Endothelial cell (in vitro differentiated cells): ENCODE measurements at regions not wholly inside any gene's neighbourhood (a gene's known extent, or its start where the extent isn't known, plus 50 kb on each side); places are given as distances from the start of the nearest gene placed in this dataset.

ENCODE experiments used
- DNase-seq: peaks from one replicate; pipeline ENCODE4 v3.0.0; 2021; ENCODE audit warnings: low spot score
- H3K27ac Mint-ChIP-seq: one replicate; pipeline ENCODE4 v1.8.0; 2021; ENCODE audit warnings: mixed read lengths, inconsistent platforms; ENCODE audit not compliant: unreplicated experiment
- H3K27me3 Mint-ChIP-seq: one replicate; pipeline ENCODE4 v1.8.0; 2021; ENCODE audit warnings: mild to moderate bottlenecking, moderate library complexity, mixed read lengths, inconsistent platforms; ENCODE audit not compliant: unreplicated experiment
- H3K36me3 Mint-ChIP-seq: one replicate; pipeline ENCODE4 v1.8.0; 2021; ENCODE audit warnings: mild to moderate bottlenecking, low read depth, mixed read lengths, inconsistent platforms; ENCODE audit not compliant: unreplicated experiment
- H3K4me1 Mint-ChIP-seq: one replicate; pipeline ENCODE4 v1.8.0; 2021; ENCODE audit warnings: mild to moderate bottlenecking, mixed read lengths, inconsistent platforms; ENCODE audit not compliant: unreplicated experiment
- H3K4me3 Mint-ChIP-seq: one replicate; pipeline ENCODE4 v1.8.0; 2021; ENCODE audit warnings: mild to moderate bottlenecking, mixed read lengths, inconsistent platforms; ENCODE audit not compliant: unreplicated experiment
- H3K9me3 Mint-ChIP-seq: one replicate; pipeline ENCODE4 v1.8.0; 2021; ENCODE audit warnings: mixed read lengths, inconsistent platforms; ENCODE audit not compliant: unreplicated experiment
- CTCF ChIP-seq: fragments of 200-600 bp; sonication (generic); IDR thresholded peaks from one replicate; pipeline ENCODE4 v1.5.0; 2021; ENCODE audit warnings: antibody characterized with exemption; ENCODE audit not compliant: unreplicated experiment

DNA sequence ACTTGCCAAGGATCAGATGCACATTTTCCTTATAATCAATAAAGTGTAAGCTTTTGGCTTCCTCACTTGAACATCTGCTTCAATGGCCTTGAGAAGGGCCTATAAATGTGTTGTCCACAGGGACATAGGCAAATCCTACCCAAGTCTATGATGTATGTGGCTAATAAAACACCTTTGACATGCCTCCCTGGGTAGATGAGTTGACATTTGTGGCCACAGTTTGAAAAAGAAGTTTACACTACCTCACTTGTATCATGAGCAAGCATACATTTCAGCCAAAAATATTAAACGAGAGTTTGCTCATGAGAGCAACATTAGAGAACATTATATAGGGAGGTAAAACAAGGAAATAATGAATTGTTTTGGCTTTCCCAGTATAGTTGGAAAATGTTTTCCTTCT, 1067.7 kb downstream of the C4orf33 start:
- H3K27me3 Mint-ChIP-seq: no peaks in the 10 kb centered on the region
- H3K27ac Mint-ChIP-seq: no peak overlapping the region
- H3K9me3 Mint-ChIP-seq: no peaks in the 10 kb centered on the region
- no peak for TF ChIP-seq CTCF
- no peaks in the 10 kb centered on the region for H3K36me3 Mint-ChIP-seq
- DNase-seq: no peak
- no peaks in the 10 kb centered on the region for H3K4me1 Mint-ChIP-seq
- no peak overlapping the region for H3K4me3 Mint-ChIP-seq

DNA sequence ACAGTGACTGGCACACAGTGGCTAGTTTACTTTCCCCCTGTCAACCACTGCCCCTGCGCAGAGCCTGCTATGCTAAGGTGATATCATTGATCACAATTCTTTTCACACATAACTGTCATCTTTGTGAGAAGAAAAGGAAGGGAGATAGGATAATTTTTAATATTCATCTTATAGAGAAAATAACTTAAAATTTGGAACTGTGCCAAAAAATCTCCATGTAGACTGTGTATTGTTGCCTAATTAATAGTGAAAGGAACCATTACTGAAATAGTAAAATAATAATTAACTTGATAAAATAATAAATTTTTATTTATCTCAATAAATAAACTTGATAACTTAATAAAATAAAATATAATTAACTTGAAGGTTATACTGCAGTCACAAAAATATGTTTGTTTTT, 1069.4 kb downstream of the C4orf33 start:
- no peak for TF ChIP-seq CTCF
- no peaks in the 10 kb centered on the region for H3K27me3 Mint-ChIP-seq
- no peaks in the 10 kb centered on the region for H3K36me3 Mint-ChIP-seq

GRCh38 chr4:130172156-130172555, 1076.2 kb downstream of the C4orf33 start:
- no peak overlapping the region for H3K4me3 Mint-ChIP-seq
- no peaks in the 10 kb centered on the region for H3K27me3 Mint-ChIP-seq
- DNase-seq: no peak
- no peak for TF ChIP-seq CTCF
- no peaks in the 10 kb centered on the region for H3K9me3 Mint-ChIP-seq
- no peaks in the 10 kb centered on the region for H3K4me1 Mint-ChIP-seq
- H3K27ac Mint-ChIP-seq: no peak overlapping the region
- H3K36me3 Mint-ChIP-seq: no peaks in the 10 kb centered on the region

More for the DNA sequence above, 1069.4 kb downstream of the C4orf33 start:
- Mint-ChIP-seq H3K4me1 (no peaks in the 10 kb centered on the region), H3K4me3 (no peak overlapping the region), H3K27ac (no peak overlapping the region), H3K9me3 (no peaks in the 10 kb centered on the region)
- DNase-seq: no peak

DNA sequence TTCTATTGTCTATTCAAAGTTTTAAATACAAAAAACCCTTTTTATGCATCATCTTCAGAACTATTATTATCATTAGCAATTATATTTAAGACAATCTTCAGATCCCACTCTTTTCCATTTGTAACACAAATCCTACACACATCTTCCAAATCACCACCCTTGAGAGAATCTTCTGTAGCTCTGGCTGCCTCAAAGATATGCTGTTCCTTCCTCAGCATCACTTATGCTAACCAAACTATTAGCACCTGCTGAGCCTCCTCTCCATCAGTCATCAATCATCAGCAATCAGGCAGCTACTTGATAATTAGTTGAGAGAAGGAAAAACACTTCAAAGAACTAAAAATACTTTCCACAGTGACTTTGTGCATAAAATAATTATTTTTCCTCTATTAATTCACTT, 1082.2 kb downstream of the C4orf33 start:
- Mint-ChIP-seq H3K4me3 (no peak overlapping the region), H3K27me3 (no peaks in the 10 kb centered on the region), H3K4me1 (no peaks in the 10 kb centered on the region), H3K9me3 (no peaks in the 10 kb centered on the region), H3K36me3 (no peaks in the 10 kb centered on the region), H3K27ac (no peak overlapping the region)
- TF ChIP-seq CTCF: no peak
- no peak for DNase-seq

DNA sequence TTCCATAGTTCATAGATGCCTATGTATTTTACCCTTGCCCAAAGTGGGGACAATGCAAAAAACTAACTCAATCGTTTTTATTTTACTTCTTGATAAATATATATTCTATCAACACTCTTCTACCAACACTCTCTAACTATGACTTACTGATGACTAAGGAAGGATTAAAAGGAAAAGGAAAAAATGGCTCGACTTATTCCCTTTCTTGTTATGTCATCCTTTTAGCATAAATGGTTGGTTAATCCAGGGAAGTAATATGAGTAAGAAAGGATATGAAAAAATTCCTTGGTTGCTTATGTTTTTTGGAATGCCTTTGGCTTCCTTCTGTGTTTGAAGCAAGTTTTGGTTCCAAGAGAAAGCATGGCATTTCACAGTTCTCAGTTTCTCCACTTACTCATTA, 1087.1 kb downstream of the C4orf33 start:
- no peaks in the 10 kb centered on the region for H3K36me3 Mint-ChIP-seq
- no peak for TF ChIP-seq CTCF
- H3K9me3 Mint-ChIP-seq: no peaks in the 10 kb centered on the region
- H3K27me3 Mint-ChIP-seq: no peaks in the 10 kb centered on the region
- DNase-seq: no peak
- no peak overlapping the region for H3K4me3 Mint-ChIP-seq
- H3K27ac Mint-ChIP-seq: no peak overlapping the region
- H3K4me1 Mint-ChIP-seq: no peaks in the 10 kb centered on the region
